BE2C (cell line): ENCODE measurements at regions not wholly inside any gene's neighbourhood (a gene's known extent, or its start where the extent isn't known, plus 50 kb on each side); places are given as distances from the start of the nearest gene placed in this dataset.

ENCODE experiments used
- DNase-seq: peaks from one replicate; pipeline ENCODE4 v3.0.0-alpha.2; 2020
- H3K27me3 ChIP-seq: fragments of 250-450 bp; sonication (Bioruptor Pico); 2 replicates; pipeline ENCODE4 v1.5.1; 2020; ENCODE audit warnings: mild to moderate bottlenecking
- H3K36me3 ChIP-seq: fragments of 250-450 bp; sonication (Bioruptor Pico); 2 replicates; pipeline ENCODE4 v1.5.1; 2020; ENCODE audit warnings: mild to moderate bottlenecking
- H3K4me1 ChIP-seq: fragments of 250-450 bp; sonication (Bioruptor Pico); 2 replicates; pipeline ENCODE4 v1.5.1; 2020
- H3K4me3 ChIP-seq: 2 replicates; pipeline ENCODE4 v1.5.1; 2011; ENCODE audit warnings: low read depth, low read length
- H3K9me3 ChIP-seq: fragments of 250-450 bp; sonication (Bioruptor Pico); 2 replicates; pipeline ENCODE4 v1.5.1; 2020
- CTCF ChIP-seq: IDR thresholded peaks from 2 replicates; pipeline ENCODE4 v1.5.1; 2012; ENCODE audit warnings: mild to moderate bottlenecking, low read depth, low read length

- no peaks in the 10 kb centered on the region for H3K9me3 ChIP-seq
- no peak overlapping the region for H3K4me3 ChIP-seq
- DNase-seq = no peak
- no peaks in the 10 kb centered on the region for H3K27me3 ChIP-seq
- TF ChIP-seq CTCF = no peak
- no peaks in the 10 kb centered on the region for H3K36me3 ChIP-seq
- H3K4me1 ChIP-seq = peaks cover 5% of the 10 kb centered on the region; the same call in 1 of the 2 replicates
Measured at GRCh38 chr2:121994238-121995206, 239.1 kb downstream of the TSN start.

GRCh38 chr2:121998751-121999150 is 243.3 kb downstream of the TSN start:
- no peak overlapping the region for H3K4me3 ChIP-seq
- H3K36me3 ChIP-seq = no peaks in the 10 kb centered on the region
- no peaks in the 10 kb centered on the region for H3K27me3 ChIP-seq
- H3K9me3 ChIP-seq = no peaks in the 10 kb centered on the region
- no peak for DNase-seq
- TF ChIP-seq CTCF = no peak
- H3K4me1 ChIP-seq = peaks cover 5% of the 10 kb centered on the region; the same call in 1 of the 2 replicates

- Histone ChIP-seq H3K9me3 (no peaks in the 10 kb centered on the region), H3K27me3 (no peaks in the 10 kb centered on the region), H3K4me1 (peaks cover 5% of the 10 kb centered on the region; the same call in 1 of the 2 replicates), H3K36me3 (no peaks in the 10 kb centered on the region), H3K4me3 (no peak overlapping the region)
- peak; percentile 62 for DNase-seq
- no peak for TF ChIP-seq CTCF
Measured at GRCh38 chr2:121999264-121999663, 243.8 kb downstream of the TSN start.

- Histone ChIP-seq H3K36me3 (no peaks in the 10 kb centered on the region), H3K4me1 (peaks cover 5% of the 10 kb centered on the region; the same call in 1 of the 2 replicates), H3K4me3 (no peak overlapping the region), H3K9me3 (no peaks in the 10 kb centered on the region), H3K27me3 (no peaks in the 10 kb centered on the region)
- DNase-seq = no peak
- TF ChIP-seq CTCF = no peak
Measured at GRCh38 chr2:122000556-122001340, 245.3 kb downstream of the TSN start.

- H3K4me1 ChIP-seq = peaks cover 5% of the 10 kb centered on the region; the same call in 1 of the 2 replicates
- no peaks in the 10 kb centered on the region for H3K9me3 ChIP-seq
- TF ChIP-seq CTCF = no peak
- H3K36me3 ChIP-seq = no peaks in the 10 kb centered on the region
- no peak for DNase-seq
- H3K27me3 ChIP-seq = no peaks in the 10 kb centered on the region
- no peak overlapping the region for H3K4me3 ChIP-seq
Measured at GRCh38 chr2:122001441-122001874, 246.0 kb downstream of the TSN start.
